CD4-positive, CD25-positive, alpha-beta regulatory T cell (primary cell): ENCODE measurements at regions not wholly inside any gene's neighbourhood (a gene's known extent, or its start where the extent isn't known, plus 50 kb on each side); places are given as distances from the start of the nearest gene placed in this dataset.

ENCODE experiments used
- ATAC-seq, 2 donors: fragments of 150-1000 bp; cut with Tn5 transposase; one replicate each; pipeline ENCODE4 v1.10.0; 2021; ENCODE audit warnings: low read depth in 2 of 2, moderate number of reproducible peaks in 2 of 2, moderate library complexity in 1 of 2
- DNase-seq, 3 donors: peaks; one replicate each; pipeline versions ENCODE4 v3.0.0 to v3.0.0-alpha.2; 2012 to 2022; ENCODE audit warnings: mixed read lengths in 1 of 3
- H3K27ac ChIP-seq: one replicate; pipeline ENCODE4 v1.7.0; 2013; ENCODE audit warnings: mild to moderate bottlenecking, low read length; ENCODE audit not compliant: insufficient read depth, poor library complexity, severe bottlenecking
- H3K27me3 ChIP-seq: one replicate; pipeline ENCODE4 v1.7.0; 2013; ENCODE audit warnings: low read length; ENCODE audit not compliant: control insufficient read depth, insufficient read depth
- H3K36me3 ChIP-seq: one replicate; pipeline ENCODE4 v1.7.0; 2013; ENCODE audit warnings: mild to moderate bottlenecking, low read length, moderate library complexity; ENCODE audit not compliant: control insufficient read depth, insufficient read depth
- H3K4me1 ChIP-seq: 2 replicates; pipeline ENCODE4 v1.7.0; 2013; ENCODE audit warnings: mild to moderate bottlenecking, low read length; ENCODE audit not compliant: insufficient read depth, control insufficient read depth, poor library complexity, severe bottlenecking
- H3K4me3 ChIP-seq: one replicate; pipeline ENCODE4 v1.7.0; 2013; ENCODE audit warnings: low read depth, mild to moderate bottlenecking, low read length, moderate library complexity
- H3K9me3 ChIP-seq, 2 experiments: 1 replicate in 1 of 2; 2 replicates in 1 of 2; pipeline ENCODE4 v1.7.0; 2013; ENCODE audit warnings: low read length in 2 of 2, mild to moderate bottlenecking in 1 of 2, moderate library complexity in 1 of 2; ENCODE audit not compliant: control insufficient read depth in 2 of 2
- H3K27ac Mint-ChIP-seq, 3 donors: one replicate each; pipeline ENCODE4 v1.8.0; 2020 to 2022; ENCODE audit warnings: mild to moderate bottlenecking in 3 of 3, mixed read lengths in 3 of 3, moderate library complexity in 2 of 3
- H3K27me3 Mint-ChIP-seq: one replicate; pipeline ENCODE4 v1.8.0; 2022; ENCODE audit warnings: mild to moderate bottlenecking, mixed read lengths
- H3K36me3 Mint-ChIP-seq: one replicate; pipeline ENCODE4 v1.8.0; 2020; ENCODE audit warnings: mixed read lengths
- H3K4me1 Mint-ChIP-seq, 4 donors: one replicate each; pipeline ENCODE4 v1.8.0; 2020 to 2022; ENCODE audit warnings: mixed read lengths in 4 of 4, mild to moderate bottlenecking in 1 of 4
- H3K4me3 Mint-ChIP-seq, 4 donors: one replicate each; pipeline ENCODE4 v1.8.0; 2020 to 2022; ENCODE audit warnings: mild to moderate bottlenecking in 4 of 4, mixed read lengths in 4 of 4, moderate library complexity in 3 of 4
- H3K9me3 Mint-ChIP-seq, 7 donors: one replicate each; pipeline ENCODE4 v1.8.0; 2020 to 2022; ENCODE audit warnings: mixed read lengths in 7 of 7, mild to moderate bottlenecking in 3 of 7, moderate library complexity in 2 of 7

DNA sequence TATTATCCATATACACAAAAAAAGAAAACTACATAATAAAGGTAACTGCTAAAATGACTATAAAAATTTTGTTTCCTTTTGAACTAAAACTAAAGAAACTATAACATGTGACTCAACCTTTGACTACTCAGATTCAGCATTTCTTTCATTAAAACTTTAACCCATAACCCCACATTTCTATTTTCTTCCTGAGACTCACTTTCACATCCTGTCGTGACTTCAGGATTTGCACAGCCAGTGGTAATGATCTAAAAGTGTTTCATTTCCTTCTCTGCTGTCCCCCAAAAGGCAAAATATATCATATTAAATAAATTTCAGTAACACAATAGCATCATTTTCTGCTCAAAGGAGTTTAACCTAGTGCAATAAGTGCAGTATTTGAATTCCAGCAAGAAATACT, 1022.4 kb upstream of the DIAPH2 start:
- Mint-ChIP-seq H3K9me3 (peaks cover 0 to 6% (median 1%) of the 10 kb centered on the region in 7 donors), H3K36me3 (no peaks in the 10 kb centered on the region)
- ATAC-seq = no peak

DNA sequence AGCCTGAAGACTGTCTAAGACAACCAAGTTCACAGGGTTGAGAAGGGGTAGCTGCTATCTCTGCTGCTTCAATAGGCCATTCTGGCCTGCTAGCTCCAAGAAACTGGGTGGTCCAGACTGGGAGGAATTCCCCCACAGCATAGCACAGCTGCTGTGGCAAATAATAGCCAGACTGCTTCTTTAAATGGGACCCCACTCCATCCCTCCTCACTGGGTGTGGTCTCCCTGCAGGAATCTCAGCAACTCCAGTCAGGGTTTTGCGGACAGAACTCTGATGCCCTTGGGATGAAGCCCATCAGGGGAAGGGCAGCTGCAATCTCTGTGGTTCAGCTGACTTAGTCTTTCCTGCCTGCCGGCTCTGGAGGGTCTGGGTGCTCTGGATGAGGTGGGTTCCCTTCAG, 1018.6 kb upstream of the DIAPH2 start:
- no peak overlapping the region for H3K27ac Mint-ChIP-seq
- ATAC-seq = no peak
- DNase-seq = no peak

More for the DNA sequence above, 1022.4 kb upstream of the DIAPH2 start:
- H3K4me1 Mint-ChIP-seq = no peaks in the 10 kb centered on the region
- no peak overlapping the region for H3K4me3 Mint-ChIP-seq
- Histone ChIP-seq H3K9me3 (no peaks in the 10 kb centered on the region), H3K27me3 (no peaks in the 10 kb centered on the region), H3K36me3 (no peaks in the 10 kb centered on the region), H3K27ac (no peak overlapping the region), H3K4me3 (no peak overlapping the region), H3K4me1 (no peaks in the 10 kb centered on the region)
- DNase-seq = no peak
- H3K27ac Mint-ChIP-seq = no peak overlapping the region
- no peaks in the 10 kb centered on the region for H3K27me3 Mint-ChIP-seq

GRCh38 chrX:95675011-95675410, 1009.6 kb upstream of the DIAPH2 start:
- H3K27me3 Mint-ChIP-seq = no peaks in the 10 kb centered on the region
- no peaks in the 10 kb centered on the region for H3K4me1 ChIP-seq

More for the DNA sequence above, 1018.6 kb upstream of the DIAPH2 start:
- Mint-ChIP-seq H3K4me1 (no peaks in the 10 kb centered on the region), H3K4me3 (no peak overlapping the region), H3K27me3 (no peaks in the 10 kb centered on the region), H3K9me3 (peaks cover 0 to 6% (median 1%) of the 10 kb centered on the region in 7 donors), H3K36me3 (no peaks in the 10 kb centered on the region)
- no peak overlapping the region for H3K4me3 ChIP-seq
- H3K36me3 ChIP-seq = no peaks in the 10 kb centered on the region
- H3K4me1 ChIP-seq = no peaks in the 10 kb centered on the region
- H3K9me3 ChIP-seq = no peaks in the 10 kb centered on the region
- H3K27ac ChIP-seq = no peak overlapping the region
- H3K27me3 ChIP-seq = no peaks in the 10 kb centered on the region

GRCh38 chrX:95675794-95676193, 1008.8 kb upstream of the DIAPH2 start:
- Histone ChIP-seq H3K27me3 (no peaks in the 10 kb centered on the region), H3K27ac (no peak overlapping the region), H3K36me3 (no peaks in the 10 kb centered on the region), H3K4me3 (no peak overlapping the region), H3K4me1 (no peaks in the 10 kb centered on the region), H3K9me3 (no peaks in the 10 kb centered on the region)
- Mint-ChIP-seq H3K4me3 (no peak overlapping the region), H3K36me3 (no peaks in the 10 kb centered on the region), H3K27ac (no peak overlapping the region), H3K9me3 (no peaks in the 10 kb centered on the region), H3K4me1 (no peaks in the 10 kb centered on the region), H3K27me3 (no peaks in the 10 kb centered on the region)
- ATAC-seq = no peak
- no peak for DNase-seq

More at GRCh38 chrX:95675011-95675410, 1009.6 kb upstream of the DIAPH2 start:
- H3K9me3 ChIP-seq = no peaks in the 10 kb centered on the region
- no peaks in the 10 kb centered on the region for H3K36me3 ChIP-seq
- H3K27ac ChIP-seq = no peak overlapping the region
- Mint-ChIP-seq H3K36me3 (no peaks in the 10 kb centered on the region), H3K4me3 (no peak overlapping the region), H3K4me1 (no peaks in the 10 kb centered on the region), H3K9me3 (no peaks in the 10 kb centered on the region), H3K27ac (no peak overlapping the region)
- DNase-seq = no peak
- ATAC-seq = no peak
- H3K27me3 ChIP-seq = no peaks in the 10 kb centered on the region
- H3K4me3 ChIP-seq = no peak overlapping the region

DNA sequence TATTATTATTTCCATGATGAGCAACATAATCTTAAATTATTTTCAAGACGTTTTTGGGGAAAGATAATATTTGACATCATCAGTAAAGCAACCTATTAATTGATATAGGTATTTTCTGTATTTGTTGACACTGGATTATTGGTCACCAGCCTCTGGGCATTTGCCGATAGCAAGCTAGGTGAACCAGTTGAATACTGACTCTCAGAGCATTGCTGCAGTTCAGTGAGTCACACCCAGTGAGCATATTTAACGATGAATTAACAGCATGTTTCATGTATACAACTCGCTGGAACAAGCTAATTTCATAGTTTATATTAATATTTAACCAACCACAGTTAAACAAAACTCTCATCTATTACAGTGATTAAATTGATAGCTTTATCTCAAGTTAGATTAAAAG, 1006.0 kb upstream of the DIAPH2 start:
- Histone ChIP-seq H3K27ac (no peak overlapping the region), H3K4me3 (no peak overlapping the region), H3K9me3 (no peaks in the 10 kb centered on the region), H3K36me3 (no peaks in the 10 kb centered on the region), H3K4me1 (no peaks in the 10 kb centered on the region), H3K27me3 (no peaks in the 10 kb centered on the region)
- DNase-seq (no peak), ATAC-seq (no peak)
- Mint-ChIP-seq H3K27ac (no peak overlapping the region), H3K9me3 (no peaks in the 10 kb centered on the region), H3K36me3 (no peaks in the 10 kb centered on the region), H3K4me1 (no peaks in the 10 kb centered on the region), H3K4me3 (no peak overlapping the region), H3K27me3 (no peaks in the 10 kb centered on the region)

- ATAC-seq = no peak
- H3K27me3 ChIP-seq = no peaks in the 10 kb centered on the region
- H3K9me3 Mint-ChIP-seq = peaks cover 0 to 4% (median 0%) of the 10 kb centered on the region in 7 donors
Measured at GRCh38 chrX:95693365-95693764, 991.3 kb upstream of the DIAPH2 start.

GRCh38 chrX:95703696-95704095, 980.9 kb upstream of the DIAPH2 start:
- H3K9me3 Mint-ChIP-seq = peaks cover 0 to 7% (median 2%) of the 10 kb centered on the region in 7 donors
- H3K4me3 Mint-ChIP-seq = no peak overlapping the region
- H3K4me1 Mint-ChIP-seq = no peaks in the 10 kb centered on the region
- H3K36me3 Mint-ChIP-seq = no peaks in the 10 kb centered on the region
- Histone ChIP-seq H3K4me3 (no peak overlapping the region), H3K27me3 (no peaks in the 10 kb centered on the region), H3K4me1 (no peaks in the 10 kb centered on the region), H3K36me3 (no peaks in the 10 kb centered on the region), H3K27ac (no peak overlapping the region), H3K9me3 (peaks cover 0 to 2% of the 10 kb centered on the region in 2 experiments)
- no peaks in the 10 kb centered on the region for H3K27me3 Mint-ChIP-seq
- DNase-seq (no peak), ATAC-seq (no peak)
- H3K27ac Mint-ChIP-seq = no peak overlapping the region

More at GRCh38 chrX:95693365-95693764, 991.3 kb upstream of the DIAPH2 start:
- Histone ChIP-seq H3K4me3 (no peak overlapping the region), H3K4me1 (no peaks in the 10 kb centered on the region), H3K27ac (no peak overlapping the region), H3K9me3 (no peaks in the 10 kb centered on the region), H3K36me3 (no peaks in the 10 kb centered on the region)
- H3K36me3 Mint-ChIP-seq = no peaks in the 10 kb centered on the region
- no peak for DNase-seq
- no peak overlapping the region for H3K4me3 Mint-ChIP-seq
- no peak overlapping the region for H3K27ac Mint-ChIP-seq
- H3K4me1 Mint-ChIP-seq = no peaks in the 10 kb centered on the region
- H3K27me3 Mint-ChIP-seq = no peaks in the 10 kb centered on the region

DNA sequence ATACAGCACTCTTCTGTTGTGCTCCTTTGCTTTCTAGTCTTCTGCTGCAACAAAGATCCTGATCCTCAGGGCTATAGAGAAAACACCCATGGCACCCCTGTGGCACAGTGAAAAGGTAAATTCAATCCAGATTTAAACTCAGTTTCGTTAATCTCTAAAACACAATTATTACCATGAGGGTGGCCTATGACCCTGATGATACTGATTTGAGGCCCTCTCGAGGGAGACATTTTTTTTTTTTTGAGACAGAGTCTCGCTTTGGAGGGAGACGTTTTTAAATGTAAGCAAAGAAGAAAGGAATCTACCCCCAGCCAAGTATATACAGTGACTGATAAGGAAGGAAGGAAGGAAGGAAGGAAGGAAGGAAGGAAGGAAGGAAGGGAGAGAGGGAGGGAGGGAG, 967.8 kb upstream of the DIAPH2 start:
- DNase-seq = no peak
- no peaks in the 10 kb centered on the region for H3K36me3 Mint-ChIP-seq
- Histone ChIP-seq H3K27ac (no peak overlapping the region), H3K4me1 (no peaks in the 10 kb centered on the region), H3K27me3 (no peaks in the 10 kb centered on the region), H3K36me3 (no peaks in the 10 kb centered on the region), H3K4me3 (no peak overlapping the region), H3K9me3 (no peaks in the 10 kb centered on the region)
- no peak overlapping the region for H3K27ac Mint-ChIP-seq
- no peaks in the 10 kb centered on the region for H3K27me3 Mint-ChIP-seq
- H3K9me3 Mint-ChIP-seq = peaks cover 0 to 4% (median 0%) of the 10 kb centered on the region in 7 donors
- no peak for ATAC-seq
- no peaks in the 10 kb centered on the region for H3K4me1 Mint-ChIP-seq
- H3K4me3 Mint-ChIP-seq = no peak overlapping the region
